HEK293 (cell line): ENCODE measurements at regions not wholly inside any gene's neighbourhood (a gene's known extent, or its start where the extent isn't known, plus 50 kb on each side); places are given as distances from the start of the nearest gene placed in this dataset.

Experiments used
- PRDM10 ChIP-seq: fragments of 450-650 bp; formaldehyde crosslinking; IDR thresholded peaks from 2 replicates; pipeline ENCODE4 v1.5.1; 2016; ENCODE audit warnings: missing biosample characterization, missing genetic modification characterization
- YY1 ChIP-seq: fragments of 450-650 bp; formaldehyde crosslinking; IDR thresholded peaks from 2 replicates; pipeline ENCODE4 v1.5.1; 2018; ENCODE audit warnings: missing biosample characterization, missing genetic modification characterization
- ZNF302 ChIP-seq: fragments of 450-650 bp; formaldehyde crosslinking; IDR thresholded peaks from 2 replicates; pipeline ENCODE4 v1.5.1; 2016; ENCODE audit warnings: missing biosample characterization, missing genetic modification characterization, low read depth
- ZNF530 ChIP-seq: fragments of 450-650 bp; formaldehyde crosslinking; IDR thresholded peaks from 2 replicates; pipeline ENCODE4 v1.5.1; 2016; ENCODE audit warnings: low read depth, missing biosample characterization, missing genetic modification characterization
- TF ChIP-seq, protein P1 (sequence below): fragments of 450-650 bp; formaldehyde crosslinking; IDR thresholded peaks from 2 replicates; pipeline ENCODE4 v1.5.1; 2016; ENCODE audit warnings: missing biosample characterization, missing genetic modification characterization
- TF ChIP-seq, protein P2 (sequence below): fragments of 450-650 bp; formaldehyde crosslinking; IDR thresholded peaks from 2 replicates; pipeline ENCODE4 v1.5.1; 2016; ENCODE audit warnings: missing biosample characterization, missing genetic modification characterization

DNA sequence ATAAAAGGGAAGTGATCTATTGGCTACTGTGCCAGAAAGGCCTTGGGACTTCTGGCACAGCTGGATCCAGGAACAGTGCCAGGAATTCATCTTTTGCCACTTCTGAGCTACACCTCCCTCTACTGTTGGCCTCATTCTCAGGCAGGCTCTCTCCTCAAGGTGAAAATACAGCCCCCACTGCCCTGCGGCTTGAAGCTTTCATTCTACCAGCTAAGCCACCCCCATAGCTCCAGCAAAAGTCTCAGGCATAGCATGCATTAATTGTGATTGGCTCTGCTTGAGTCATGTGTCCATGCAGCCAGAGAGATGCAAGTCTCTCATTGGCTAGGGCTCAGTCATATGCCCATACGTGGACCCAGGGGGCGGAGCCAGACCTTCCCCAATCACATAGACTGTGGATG, 142.4 kb downstream of the TPRA1 start:
- TF ChIP-seq PRDM10 (tag by site-specific recombination) (no peak), ZNF530 (tag by site-specific recombination) (no peak), ZNF302 (tag by site-specific recombination) (no peak), YY1 (tag by site-specific recombination) (no peak)
- TF ChIP-seq, protein P1, sequence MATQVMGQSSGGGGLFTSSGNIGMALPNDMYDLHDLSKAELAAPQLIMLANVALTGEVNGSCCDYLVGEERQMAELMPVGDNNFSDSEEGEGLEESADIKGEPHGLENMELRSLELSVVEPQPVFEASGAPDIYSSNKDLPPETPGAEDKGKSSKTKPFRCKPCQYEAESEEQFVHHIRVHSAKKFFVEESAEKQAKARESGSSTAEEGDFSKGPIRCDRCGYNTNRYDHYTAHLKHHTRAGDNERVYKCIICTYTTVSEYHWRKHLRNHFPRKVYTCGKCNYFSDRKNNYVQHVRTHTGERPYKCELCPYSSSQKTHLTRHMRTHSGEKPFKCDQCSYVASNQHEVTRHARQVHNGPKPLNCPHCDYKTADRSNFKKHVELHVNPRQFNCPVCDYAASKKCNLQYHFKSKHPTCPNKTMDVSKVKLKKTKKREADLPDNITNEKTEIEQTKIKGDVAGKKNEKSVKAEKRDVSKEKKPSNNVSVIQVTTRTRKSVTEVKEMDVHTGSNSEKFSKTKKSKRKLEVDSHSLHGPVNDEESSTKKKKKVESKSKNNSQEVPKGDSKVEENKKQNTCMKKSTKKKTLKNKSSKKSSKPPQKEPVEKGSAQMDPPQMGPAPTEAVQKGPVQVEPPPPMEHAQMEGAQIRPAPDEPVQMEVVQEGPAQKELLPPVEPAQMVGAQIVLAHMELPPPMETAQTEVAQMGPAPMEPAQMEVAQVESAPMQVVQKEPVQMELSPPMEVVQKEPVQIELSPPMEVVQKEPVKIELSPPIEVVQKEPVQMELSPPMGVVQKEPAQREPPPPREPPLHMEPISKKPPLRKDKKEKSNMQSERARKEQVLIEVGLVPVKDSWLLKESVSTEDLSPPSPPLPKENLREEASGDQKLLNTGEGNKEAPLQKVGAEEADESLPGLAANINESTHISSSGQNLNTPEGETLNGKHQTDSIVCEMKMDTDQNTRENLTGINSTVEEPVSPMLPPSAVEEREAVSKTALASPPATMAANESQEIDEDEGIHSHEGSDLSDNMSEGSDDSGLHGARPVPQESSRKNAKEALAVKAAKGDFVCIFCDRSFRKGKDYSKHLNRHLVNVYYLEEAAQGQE (tag by site-specific recombination): no peak
- TF ChIP-seq, protein P2, sequence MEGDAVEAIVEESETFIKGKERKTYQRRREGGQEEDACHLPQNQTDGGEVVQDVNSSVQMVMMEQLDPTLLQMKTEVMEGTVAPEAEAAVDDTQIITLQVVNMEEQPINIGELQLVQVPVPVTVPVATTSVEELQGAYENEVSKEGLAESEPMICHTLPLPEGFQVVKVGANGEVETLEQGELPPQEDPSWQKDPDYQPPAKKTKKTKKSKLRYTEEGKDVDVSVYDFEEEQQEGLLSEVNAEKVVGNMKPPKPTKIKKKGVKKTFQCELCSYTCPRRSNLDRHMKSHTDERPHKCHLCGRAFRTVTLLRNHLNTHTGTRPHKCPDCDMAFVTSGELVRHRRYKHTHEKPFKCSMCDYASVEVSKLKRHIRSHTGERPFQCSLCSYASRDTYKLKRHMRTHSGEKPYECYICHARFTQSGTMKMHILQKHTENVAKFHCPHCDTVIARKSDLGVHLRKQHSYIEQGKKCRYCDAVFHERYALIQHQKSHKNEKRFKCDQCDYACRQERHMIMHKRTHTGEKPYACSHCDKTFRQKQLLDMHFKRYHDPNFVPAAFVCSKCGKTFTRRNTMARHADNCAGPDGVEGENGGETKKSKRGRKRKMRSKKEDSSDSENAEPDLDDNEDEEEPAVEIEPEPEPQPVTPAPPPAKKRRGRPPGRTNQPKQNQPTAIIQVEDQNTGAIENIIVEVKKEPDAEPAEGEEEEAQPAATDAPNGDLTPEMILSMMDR (tag by site-specific recombination): no peak
